ENCODE measurements at regions not wholly inside any gene's neighbourhood (a gene's known extent, or its start where the extent isn't known, plus 50 kb on each side); places are given as distances from the start of the nearest gene placed in this dataset.

DNA sequence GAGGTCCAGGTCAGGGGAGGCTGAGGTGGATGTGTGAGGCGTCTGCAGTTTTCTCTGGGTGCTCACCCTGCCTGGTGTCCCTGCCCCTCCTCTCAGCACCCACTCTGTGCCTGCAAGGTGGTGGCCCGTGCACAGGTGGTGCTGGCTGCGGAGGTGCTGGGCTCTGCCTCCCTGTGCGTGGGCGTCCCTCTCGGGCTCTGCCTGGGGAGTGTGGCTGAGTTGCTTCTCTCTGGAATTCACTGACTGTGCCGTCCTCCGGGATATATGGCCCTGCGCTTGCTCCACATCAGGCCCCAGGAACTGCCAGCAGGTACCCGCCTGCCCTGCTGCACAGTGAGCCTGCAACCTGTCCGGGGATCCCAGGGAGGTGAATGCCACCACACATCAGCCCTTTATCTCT, 379.1 kb downstream of the TMEM121 start:
- intact Hi-C loops (cut with DNase I) = no loop called here
- no peak overlapping the region for H3K4me3 ChIP-seq
- TF ChIP-seq POLR2A (IDR thresholded peaks at IDR 0.05) = no peak
- TF ChIP-seq, protein P1, sequence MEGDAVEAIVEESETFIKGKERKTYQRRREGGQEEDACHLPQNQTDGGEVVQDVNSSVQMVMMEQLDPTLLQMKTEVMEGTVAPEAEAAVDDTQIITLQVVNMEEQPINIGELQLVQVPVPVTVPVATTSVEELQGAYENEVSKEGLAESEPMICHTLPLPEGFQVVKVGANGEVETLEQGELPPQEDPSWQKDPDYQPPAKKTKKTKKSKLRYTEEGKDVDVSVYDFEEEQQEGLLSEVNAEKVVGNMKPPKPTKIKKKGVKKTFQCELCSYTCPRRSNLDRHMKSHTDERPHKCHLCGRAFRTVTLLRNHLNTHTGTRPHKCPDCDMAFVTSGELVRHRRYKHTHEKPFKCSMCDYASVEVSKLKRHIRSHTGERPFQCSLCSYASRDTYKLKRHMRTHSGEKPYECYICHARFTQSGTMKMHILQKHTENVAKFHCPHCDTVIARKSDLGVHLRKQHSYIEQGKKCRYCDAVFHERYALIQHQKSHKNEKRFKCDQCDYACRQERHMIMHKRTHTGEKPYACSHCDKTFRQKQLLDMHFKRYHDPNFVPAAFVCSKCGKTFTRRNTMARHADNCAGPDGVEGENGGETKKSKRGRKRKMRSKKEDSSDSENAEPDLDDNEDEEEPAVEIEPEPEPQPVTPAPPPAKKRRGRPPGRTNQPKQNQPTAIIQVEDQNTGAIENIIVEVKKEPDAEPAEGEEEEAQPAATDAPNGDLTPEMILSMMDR (IDR thresholded peaks at IDR 0.05) = no peak
- TF ChIP-seq POLR2AphosphoS5 (IDR thresholded peaks at IDR 0.05; ENCODE audit: insufficient read depth in 1 of 2, low read depth in 1 of 2) = no peak

DNA sequence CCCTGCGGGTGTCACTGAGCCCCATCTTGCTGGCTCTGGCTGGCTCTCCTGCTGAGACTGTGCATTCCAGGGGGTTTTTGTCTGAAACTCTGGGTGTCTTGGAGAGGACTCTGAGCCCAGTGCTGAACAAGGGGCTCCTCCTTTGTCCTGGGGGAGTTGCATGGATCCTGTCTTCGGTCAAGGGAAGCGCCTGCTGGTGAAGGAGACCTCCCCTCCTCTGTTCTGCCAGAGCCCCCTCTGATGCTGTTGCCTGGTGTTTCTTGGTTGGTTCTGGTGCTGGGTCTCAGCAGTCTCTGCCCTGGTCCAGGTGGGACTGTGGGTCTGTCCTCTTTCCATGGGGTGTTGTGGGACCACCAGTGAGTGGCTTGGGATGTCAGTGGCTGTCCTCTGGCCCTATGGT, 380.9 kb downstream of the TMEM121 start:
- no peaks in the 10 kb centered on the region for H3K27me3 ChIP-seq
- no peaks in the 10 kb centered on the region for H3K36me3 ChIP-seq
- TF ChIP-seq POLR2AphosphoS5 (IDR thresholded peaks at IDR 0.05; ENCODE audit: insufficient read depth in 1 of 2, low read depth in 1 of 2) (no peak), POLR2A (IDR thresholded peaks at IDR 0.05) (no peak)
- TF ChIP-seq, protein P1 (IDR thresholded peaks at IDR 0.05) = no peak
- no peaks in the 10 kb centered on the region for H3K4me1 ChIP-seq
- DNase-seq (ENCODE audit: extremely low spot score in 2 of 2) = no peak
- no peaks in the 10 kb centered on the region for H3K9me3 ChIP-seq
- H3K4me3 ChIP-seq = no peak overlapping the region
- no peak overlapping the region for H3K27ac ChIP-seq
- intact Hi-C loops (cut with DNase I) = no loop called here

More for the DNA sequence above, 379.1 kb downstream of the TMEM121 start:
- H3K27me3 ChIP-seq = no peaks in the 10 kb centered on the region
- no peak overlapping the region for H3K27ac ChIP-seq
- H3K4me1 ChIP-seq = no peaks in the 10 kb centered on the region
- no peaks in the 10 kb centered on the region for H3K36me3 ChIP-seq
- H3K9me3 ChIP-seq = no peaks in the 10 kb centered on the region
- no peak for DNase-seq (ENCODE audit: extremely low spot score in 2 of 2)

DNA sequence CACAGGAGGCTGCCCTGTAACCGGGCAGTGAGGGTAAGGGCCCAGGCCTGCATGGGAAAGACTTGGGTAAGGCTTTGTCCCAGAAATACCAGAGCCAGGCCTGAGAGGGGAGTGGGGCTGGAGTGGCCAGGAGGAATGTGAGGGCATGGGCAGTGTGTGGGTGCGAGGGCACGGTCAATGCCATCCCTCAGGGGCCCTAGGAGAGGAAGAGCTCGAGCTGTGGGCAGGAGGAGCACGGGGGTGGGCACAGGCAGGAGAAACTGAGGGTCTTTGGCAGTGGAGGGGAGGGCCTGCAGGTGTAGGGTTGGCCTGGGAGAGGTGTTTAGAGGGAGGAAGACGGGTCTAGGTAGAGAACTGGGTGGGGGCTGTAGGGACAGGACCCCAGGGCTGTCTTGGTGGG, 381.6 kb downstream of the TMEM121 start:
- intact Hi-C loops (cut with DNase I) = no loop called here
- Histone ChIP-seq H3K4me1 (no peaks in the 10 kb centered on the region), H3K9me3 (no peaks in the 10 kb centered on the region), H3K4me3 (no peak overlapping the region), H3K36me3 (no peaks in the 10 kb centered on the region), H3K27me3 (no peaks in the 10 kb centered on the region), H3K27ac (no peak overlapping the region)
- no peak for DNase-seq (ENCODE audit: extremely low spot score in 2 of 2)
- TF ChIP-seq POLR2AphosphoS5 (IDR thresholded peaks at IDR 0.05; ENCODE audit: insufficient read depth in 1 of 2, low read depth in 1 of 2) (no peak), POLR2A (IDR thresholded peaks at IDR 0.05) (no peak)
- TF ChIP-seq, protein P1 (IDR thresholded peaks at IDR 0.05) = no peak

DNA sequence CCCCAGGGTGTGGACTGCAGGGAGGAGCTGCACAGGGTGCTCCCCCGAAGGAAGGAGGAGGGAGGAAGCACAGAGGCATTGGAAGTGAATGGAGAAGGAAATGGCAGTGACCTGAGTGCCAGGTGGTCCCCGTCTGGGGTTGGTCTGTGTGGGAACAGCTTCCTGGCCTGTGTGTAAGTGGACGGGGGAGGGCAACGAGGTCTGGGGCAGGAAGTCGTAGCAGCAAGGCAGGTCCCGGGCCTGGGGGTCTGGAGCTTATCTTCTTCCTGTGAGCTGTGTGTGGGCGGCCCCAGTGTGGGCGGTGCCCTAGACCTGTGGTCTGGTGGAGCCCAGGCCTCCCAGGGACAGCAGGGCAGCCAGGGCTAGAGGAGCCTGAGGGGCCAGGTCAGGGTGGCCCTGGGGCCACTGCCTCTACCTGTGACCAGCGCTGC, 382.1 kb downstream of the TMEM121 start:
- no peaks in the 10 kb centered on the region for H3K4me1 ChIP-seq
- no peak overlapping the region for H3K4me3 ChIP-seq
- H3K36me3 ChIP-seq = no peaks in the 10 kb centered on the region

More for the DNA sequence above, 382.1 kb downstream of the TMEM121 start:
- DNase-seq (ENCODE audit: extremely low spot score in 2 of 2) = no peak
- intact Hi-C loops (cut with DNase I) = no loop called here
- no peaks in the 10 kb centered on the region for H3K27me3 ChIP-seq
- H3K27ac ChIP-seq = no peak overlapping the region
- H3K9me3 ChIP-seq = no peaks in the 10 kb centered on the region
- no peak for TF ChIP-seq POLR2AphosphoS5 (IDR thresholded peaks at IDR 0.05; ENCODE audit: insufficient read depth in 1 of 2, low read depth in 1 of 2)
- TF ChIP-seq, protein P1 (IDR thresholded peaks at IDR 0.05) = no peak
- TF ChIP-seq POLR2A (IDR thresholded peaks at IDR 0.05) = no peak
